HG03558 (cell line): ENCODE measurements at regions not wholly inside any gene's neighbourhood (a gene's known extent, or its start where the extent isn't known, plus 50 kb on each side); places are given as distances from the start of the nearest gene placed in this dataset.

Experiments
- ATAC-seq: cut with Tn5 transposase; IDR thresholded peaks from one replicate; pipeline ENCODE4 v1.9.1; 2021; ENCODE audit warnings: moderate number of reproducible peaks; ENCODE audit not compliant: unreplicated experiment; ENCODE audit errors: extremely low read depth

GRCh38 chr1:164191191-164191590 lies 367.8 kb upstream of the PBX1 start:
- ATAC-seq: no peak

DNA sequence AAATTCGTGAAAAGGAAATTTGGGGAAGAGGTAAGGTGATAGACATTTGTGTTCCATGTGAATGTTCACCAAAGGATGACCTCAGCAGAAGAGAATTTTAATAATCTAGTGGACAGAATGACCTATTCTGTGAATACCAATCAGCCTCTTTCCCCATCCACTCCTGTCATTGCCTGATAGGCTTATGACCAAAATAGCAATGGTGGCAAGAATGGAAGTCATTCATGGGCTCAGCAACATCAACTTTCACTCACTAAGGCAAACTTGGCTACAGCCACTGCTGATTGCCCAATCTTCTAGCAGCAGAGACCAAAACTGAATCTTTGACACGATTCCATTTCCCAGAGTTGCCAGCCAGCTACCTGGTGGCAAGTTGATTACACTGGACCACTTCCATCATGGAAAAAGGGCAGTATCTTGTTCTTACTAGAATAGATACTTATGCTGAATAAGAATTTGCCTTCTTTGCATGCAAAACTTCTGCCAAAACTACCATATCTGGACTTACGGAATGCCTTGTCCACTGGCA lies 348.7 kb upstream of the PBX1 start:
- no peak for ATAC-seq

DNA sequence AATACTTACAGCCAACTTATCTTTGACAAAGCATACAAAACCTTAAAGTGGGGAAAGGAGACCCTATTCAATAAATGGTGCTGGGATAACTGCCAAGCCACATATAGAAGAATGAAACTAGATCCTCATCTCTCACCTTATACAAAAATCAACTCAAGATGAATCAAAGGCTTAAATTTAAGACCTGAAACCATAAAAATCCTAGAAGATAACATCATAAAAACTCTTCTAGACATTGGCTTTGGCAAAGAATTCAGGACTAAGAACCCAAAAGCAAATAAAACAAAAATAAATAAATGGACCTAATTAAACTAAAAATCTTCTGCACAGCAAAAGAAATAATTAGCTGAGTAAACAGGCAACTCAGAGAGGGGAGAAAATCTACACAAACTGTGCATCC lies 335.6 kb upstream of the PBX1 start:
- ATAC-seq: no peak

GRCh38 chr1:164225011-164225410 lies 334.0 kb upstream of the PBX1 start:
- ATAC-seq: no peak

GRCh38 chr1:164226977-164227376 lies 332.0 kb upstream of the PBX1 start:
- no peak for ATAC-seq

DNA sequence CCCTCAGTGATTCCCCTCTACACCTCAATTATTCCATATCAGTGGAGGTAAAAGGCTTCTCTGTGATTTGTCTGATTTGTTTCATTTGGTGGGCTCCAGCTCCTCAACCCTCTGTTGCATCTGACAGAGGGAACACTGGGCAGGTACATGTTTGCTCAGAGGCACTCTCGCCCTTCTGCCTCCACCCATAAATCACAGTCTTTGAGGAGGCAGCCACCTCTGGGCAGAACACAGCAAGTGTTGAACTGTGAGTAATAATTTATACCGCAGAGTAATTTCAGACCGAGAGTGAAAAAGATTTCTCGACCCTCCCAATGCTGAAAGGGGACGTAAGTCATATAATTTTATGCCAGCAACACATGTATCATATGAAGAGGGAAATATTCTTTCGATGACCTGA lies 330.1 kb upstream of the PBX1 start:
- no peak for ATAC-seq

DNA sequence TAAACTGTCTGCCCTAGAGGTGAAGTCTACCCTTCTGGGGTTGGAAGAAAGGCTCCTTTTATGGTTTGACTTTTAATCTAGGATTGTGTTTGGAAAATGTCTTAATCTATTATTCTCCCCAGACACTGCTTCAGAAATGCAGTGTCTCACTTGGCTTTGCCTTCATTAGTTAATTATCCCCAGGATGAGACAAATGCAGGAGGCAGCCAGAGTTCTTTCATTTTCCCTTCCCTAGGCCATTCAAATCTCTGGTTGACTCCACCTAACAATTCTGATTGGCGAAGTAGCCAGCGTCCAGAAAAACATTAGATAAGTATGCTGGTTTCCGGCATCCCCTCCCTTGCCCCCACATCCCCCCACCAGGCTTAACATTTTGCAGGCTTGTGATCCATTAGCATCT lies 325.8 kb upstream of the PBX1 start:
- no peak for ATAC-seq

GRCh38 chr1:164240081-164240480 lies 318.9 kb upstream of the PBX1 start:
- ATAC-seq: no peak

DNA sequence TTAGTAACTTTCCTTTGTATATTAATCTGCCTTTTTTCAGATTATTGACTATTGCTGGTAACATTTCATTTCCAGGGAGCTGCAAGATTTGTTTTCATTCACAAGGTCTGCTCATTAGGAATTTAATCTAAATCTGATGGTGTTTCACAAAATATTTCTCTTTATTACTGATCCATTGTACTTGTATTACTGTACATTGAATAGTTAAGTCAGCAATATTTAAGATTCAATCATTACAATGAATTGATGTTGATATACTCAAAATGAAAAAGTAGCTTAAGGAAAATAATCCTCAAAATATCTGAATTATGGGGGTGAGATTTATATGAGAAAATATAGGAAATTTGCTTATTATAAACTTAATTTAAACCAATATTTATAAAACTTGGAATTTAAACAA lies 308.6 kb upstream of the PBX1 start:
- no peak for ATAC-seq

DNA sequence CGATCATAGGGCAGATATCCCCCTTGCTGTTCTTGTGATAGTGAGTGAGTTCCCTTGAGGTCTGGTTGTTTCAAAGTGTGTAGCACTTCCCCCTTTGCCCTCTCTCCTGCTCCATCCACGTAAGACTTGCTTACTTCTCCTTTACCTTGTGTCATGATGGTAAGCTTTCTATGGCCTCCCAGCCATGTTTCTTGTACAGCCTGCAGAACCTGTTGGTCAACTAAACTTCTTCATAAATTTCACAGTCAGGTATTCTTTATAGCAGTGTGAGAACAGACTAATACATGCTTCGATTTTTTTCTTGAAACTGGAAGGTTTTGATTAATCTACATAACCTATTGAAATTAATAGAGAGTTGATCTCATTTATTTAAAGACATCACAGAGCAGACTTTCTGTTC lies 302.5 kb upstream of the PBX1 start:
- no peak for ATAC-seq

DNA sequence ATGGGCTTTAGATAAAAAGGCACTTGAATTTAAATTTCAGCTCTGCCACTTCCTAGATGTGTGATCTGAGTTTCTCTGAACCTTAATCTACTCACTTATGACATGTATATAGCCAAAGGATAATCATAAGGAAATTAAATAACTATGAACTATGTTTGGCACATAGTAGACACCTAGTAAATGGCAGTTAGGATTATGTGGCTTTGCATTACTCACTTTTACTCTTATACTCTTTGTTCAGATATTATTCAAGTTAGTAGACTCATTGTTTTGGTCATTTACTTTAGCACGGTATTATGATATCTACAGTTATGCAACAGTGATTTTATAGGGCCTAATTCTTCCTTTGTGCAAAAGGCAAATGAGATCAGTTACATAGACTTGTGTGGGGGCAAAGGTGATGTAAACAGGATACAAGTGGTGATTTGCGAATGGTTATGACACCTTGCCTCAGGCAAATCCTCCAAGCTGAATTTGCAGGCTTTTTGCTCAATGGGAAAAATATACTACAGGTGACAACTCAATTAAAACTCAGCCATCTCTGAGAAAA lies 297.2 kb upstream of the PBX1 start:
- no peak for ATAC-seq

GRCh38 chr1:164263540-164263939 lies 295.4 kb upstream of the PBX1 start:
- no peak for ATAC-seq

DNA sequence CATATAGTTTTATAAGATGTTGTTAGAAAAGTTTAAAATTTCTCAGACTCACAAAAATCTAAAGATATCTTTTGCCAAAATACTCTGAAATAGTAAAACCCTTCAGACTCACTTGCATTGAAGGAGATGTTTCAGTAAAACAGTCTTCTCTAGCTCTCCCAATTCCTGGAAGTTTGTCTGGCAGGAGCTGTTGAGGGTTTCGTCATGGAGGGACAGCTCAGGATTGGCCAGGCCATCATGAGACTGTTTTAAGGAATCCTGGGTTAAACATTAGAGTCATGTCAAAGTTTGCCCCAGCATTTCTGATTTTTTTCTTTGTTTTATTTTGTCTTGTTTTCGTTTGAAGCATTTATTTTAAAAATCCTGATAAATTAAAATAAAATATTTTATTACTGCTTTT lies 293.8 kb upstream of the PBX1 start:
- ATAC-seq: no peak

DNA sequence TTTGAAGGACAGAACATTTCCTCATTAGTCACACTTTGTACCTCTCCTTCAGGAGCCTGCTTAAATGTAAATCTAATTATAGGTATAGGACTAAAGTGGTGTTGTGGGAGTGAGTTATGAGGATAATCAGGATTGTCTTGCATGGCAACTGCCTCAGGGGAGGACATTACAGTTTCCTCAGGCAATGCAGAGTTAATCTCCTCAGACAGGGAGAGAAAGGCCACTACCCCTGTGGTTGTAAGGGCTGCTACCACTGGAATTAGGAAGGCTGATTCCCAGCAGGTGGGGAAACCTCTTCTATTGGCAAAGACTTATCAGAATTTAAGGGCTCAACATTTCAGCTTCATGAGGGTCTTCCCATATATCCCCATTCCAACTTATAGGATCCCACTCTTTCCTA lies 286.8 kb upstream of the PBX1 start:
- ATAC-seq: no peak

DNA sequence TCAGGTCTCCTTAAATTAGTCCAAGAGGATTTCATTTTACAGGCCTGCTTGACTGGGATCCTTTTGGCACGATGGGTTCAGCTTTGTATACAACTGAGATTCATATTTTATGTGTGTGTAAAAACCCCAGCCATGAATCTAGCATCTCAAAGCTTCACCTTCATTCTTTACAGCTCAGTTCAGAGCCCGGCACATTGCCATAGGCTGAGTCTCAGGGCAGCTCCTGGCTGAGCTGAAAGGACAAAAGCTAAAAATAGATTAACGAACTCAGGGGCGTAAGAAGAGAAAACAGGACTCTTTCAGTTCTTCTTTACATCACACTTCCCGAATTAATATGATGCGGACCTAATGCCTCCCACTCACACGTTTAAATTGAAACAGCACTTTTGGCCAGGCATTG lies 262.8 kb upstream of the PBX1 start:
- no peak for ATAC-seq

DNA sequence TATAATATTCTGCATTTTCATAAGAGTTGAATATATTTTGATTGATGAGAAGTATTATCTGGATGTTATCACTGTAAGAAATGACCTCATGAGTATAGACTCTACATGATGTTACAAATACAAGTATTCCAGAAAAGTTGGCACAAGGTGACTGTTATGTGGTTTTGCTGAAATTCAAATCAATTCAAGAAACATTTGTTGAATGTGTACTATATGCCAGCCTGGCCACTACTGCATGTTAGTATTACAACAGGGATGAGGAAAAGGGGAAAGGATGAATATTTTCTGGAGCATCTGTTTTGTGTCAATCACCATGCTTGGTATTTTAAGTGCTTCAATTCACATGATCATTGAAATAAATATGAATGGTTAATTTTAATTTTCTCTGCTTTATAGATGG lies 250.9 kb upstream of the PBX1 start:
- ATAC-seq: no peak

- no peak for ATAC-seq
Observed at GRCh38 chr1:164310166-164310565, 248.8 kb upstream of the PBX1 start.

GRCh38 chr1:164311377-164311776 lies 247.6 kb upstream of the PBX1 start:
- ATAC-seq: no peak

GRCh38 chr1:164320790-164321731 lies 237.9 kb upstream of the PBX1 start:
- no peak for ATAC-seq

DNA sequence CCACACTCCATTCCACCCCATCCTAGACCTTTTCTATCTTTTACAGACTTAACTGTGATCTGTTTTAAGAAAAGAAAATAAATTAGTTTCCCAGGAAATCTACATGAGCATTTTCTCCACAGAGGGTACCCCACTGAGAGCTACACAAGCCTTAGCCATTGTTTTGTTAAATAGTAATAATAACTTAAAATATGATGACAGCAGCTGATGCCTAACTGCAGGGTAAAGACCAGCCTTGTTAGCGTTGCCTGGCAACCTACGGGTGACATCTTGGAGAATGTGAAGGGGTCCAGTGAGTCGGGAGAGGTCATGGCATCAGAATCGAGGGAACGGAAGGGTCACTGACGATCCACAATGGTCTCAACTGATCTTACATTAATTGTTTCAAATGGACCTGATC lies 233.2 kb upstream of the PBX1 start:
- ATAC-seq: no peak

DNA sequence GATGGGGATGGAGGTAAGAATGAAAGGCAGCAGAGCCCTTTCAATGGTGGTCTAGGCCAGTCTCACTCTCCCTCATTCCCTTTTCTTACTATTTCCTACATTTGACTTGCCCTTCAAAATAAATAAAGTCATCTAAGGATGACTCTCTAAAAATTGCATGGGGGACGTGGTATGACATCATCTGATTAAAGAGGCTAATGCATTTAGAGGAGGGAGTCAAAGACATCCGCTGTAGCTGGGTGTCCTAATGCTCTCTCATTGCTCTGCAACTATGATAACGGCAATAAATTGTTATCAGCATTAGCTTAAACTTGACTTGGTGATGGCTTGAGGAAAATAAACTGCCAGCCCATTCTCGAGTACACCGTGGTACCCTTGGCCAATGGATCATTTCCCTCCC lies 225.6 kb upstream of the PBX1 start:
- ATAC-seq: no peak

DNA sequence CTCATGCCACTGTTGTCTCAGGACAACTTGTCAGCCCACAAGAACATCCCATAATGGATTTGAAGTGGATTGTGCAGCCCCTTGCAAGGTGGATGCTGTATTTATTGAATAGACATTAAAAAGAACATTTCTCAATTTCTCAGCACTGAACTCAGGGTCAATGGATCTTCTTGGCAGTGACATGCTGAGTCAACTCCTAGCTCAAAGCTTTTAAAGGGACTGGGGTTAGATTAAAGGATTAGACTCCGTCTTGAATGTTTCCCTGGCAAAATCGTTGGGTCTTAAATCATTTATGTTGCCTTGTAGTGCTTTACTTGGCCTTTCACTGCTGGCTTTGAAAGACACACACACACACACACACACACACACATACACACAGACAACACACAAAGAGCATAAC lies 221.6 kb upstream of the PBX1 start:
- ATAC-seq: no peak
